GM12864 (cell line): ENCODE measurements at regions not wholly inside any gene's neighbourhood (a gene's known extent, or its start where the extent isn't known, plus 50 kb on each side); places are given as distances from the start of the nearest gene placed in this dataset.

Source experiments
- DNase-seq: peaks from one replicate; pipeline ENCODE4 v3.0.0-alpha.2; 2011; ENCODE audit warnings: low read depth
- H3K4me3 ChIP-seq: 2 replicates; pipeline ENCODE4 v1.5.1; 2011; ENCODE audit warnings: mild to moderate bottlenecking, low read depth, low read length, control low read depth
- CTCF ChIP-seq: IDR thresholded peaks from 2 replicates; pipeline ENCODE4 v1.5.1; 2011; ENCODE audit warnings: low read depth, mild to moderate bottlenecking, moderate library complexity, low read length, control low read depth, inconsistent platforms; ENCODE audit errors: missing control alignments

- no peak for TF ChIP-seq CTCF
- no peak for DNase-seq
- H3K4me3 ChIP-seq, result no peak overlapping the region
These were observed 1700.1 kb upstream of the SLC10A2 start for GRCh38 chr13:104766319-104766718.

- H3K4me3 ChIP-seq, result no peak overlapping the region
- DNase-seq, result no peak
- TF ChIP-seq CTCF, result no peak
These were observed 1698.4 kb upstream of the SLC10A2 start for GRCh38 chr13:104764600-104764999.

- no peak for TF ChIP-seq CTCF
- H3K4me3 ChIP-seq, result no peak overlapping the region
- no peak for DNase-seq
These were observed 1692.9 kb upstream of the SLC10A2 start for GRCh38 chr13:104759069-104759468.

GRCh38 chr13:104757712-104758111 lies 1691.5 kb upstream of the SLC10A2 start:
- no peak for DNase-seq
- no peak for TF ChIP-seq CTCF
- H3K4me3 ChIP-seq, result no peak overlapping the region

GRCh38 chr13:104750377-104750776 lies 1684.2 kb upstream of the SLC10A2 start:
- no peak overlapping the region for H3K4me3 ChIP-seq
- no peak for TF ChIP-seq CTCF
- no peak for DNase-seq

GRCh38 chr13:104740641-104741222 lies 1674.5 kb upstream of the SLC10A2 start:
- no peak overlapping the region for H3K4me3 ChIP-seq
- no peak for DNase-seq
- no peak for TF ChIP-seq CTCF

GRCh38 chr13:104737713-104738112 lies 1671.5 kb upstream of the SLC10A2 start:
- TF ChIP-seq CTCF, result no peak
- no peak overlapping the region for H3K4me3 ChIP-seq
- no peak for DNase-seq
